B cell (primary cell): ENCODE measurements at regions not wholly inside any gene's neighbourhood (a gene's known extent, or its start where the extent isn't known, plus 50 kb on each side); places are given as distances from the start of the nearest gene placed in this dataset.

Source experiments
- ATAC-seq: fragments of 200-7000 bp; cut with Tn5 transposase; one replicate; pipeline ENCODE4 v1.10.0; 2021; ENCODE audit warnings: low read depth, mild to moderate bottlenecking, moderate number of reproducible peaks, moderate library complexity
- CTCF ChIA-PET: fragments of 350-600 bp; sonication (Branson Sonifier 250); formaldehyde crosslinking; loops from one replicate; lab custom pipeline; 2021; ENCODE audit warnings: antibody characterized with exemption, inconsistent platforms; lab: Charles Lee
- POLR2A ChIA-PET: fragments of 350-600 bp; sonication (Branson Sonifier 250); formaldehyde crosslinking; loops from one replicate; lab custom pipeline; 2021; ENCODE audit warnings: antibody characterized with exemption; lab: Charles Lee
- DNase-seq: peaks from one replicate; pipeline ENCODE4 v3.0.0; 2013
- H2AFZ ChIP-seq: 2 replicates; pipeline ENCODE4 v1.6.1; 2012; ENCODE audit warnings: mild to moderate bottlenecking, low read depth, low read length; ENCODE audit not compliant: insufficient read depth, poor library complexity, severe bottlenecking
- H3K27ac ChIP-seq, 2 donors: 1 replicate in 1 of 2; 2 replicates in 1 of 2; pipeline ENCODE4 v1.5.1; 2012 to 2013; ENCODE audit warnings: low read length in 2 of 2, mild to moderate bottlenecking in 2 of 2, moderate library complexity in 1 of 2
- H3K27me3 ChIP-seq, 4 experiments: fragments of 200-600 bp in 1 of 4; sonication (generic) in 1 of 4; replicated peaks in 1 of 4; 1 replicate in 2 of 4; 2 replicates in 2 of 4; pipeline versions ENCODE4 v1.6.1 to v1.7.0; 2013 to 2016; ENCODE audit warnings: low read length in 3 of 4, mild to moderate bottlenecking in 2 of 4, mixed read lengths in 1 of 4, moderate library complexity in 1 of 4; ENCODE audit not compliant: insufficient read depth in 4 of 4, control insufficient read depth in 3 of 4; ENCODE audit errors: control extremely low read depth in 1 of 4
- H3K36me3 ChIP-seq, 2 experiments: replicated peaks in 1 of 2; 1 replicate in 1 of 2; 2 replicates in 1 of 2; pipeline versions ENCODE4 v1.6.1 to v1.7.1; 2013; ENCODE audit warnings: low read length in 1 of 2; ENCODE audit not compliant: insufficient read depth in 2 of 2, control insufficient read depth in 1 of 2; ENCODE audit errors: control extremely low read depth in 1 of 2, extremely low read depth in 1 of 2
- H3K4me1 ChIP-seq, 2 donors: fragments of 200-600 bp in 1 of 2; sonication (generic) in 1 of 2; 1 replicate in 1 of 2; 2 replicates in 1 of 2; pipeline versions ENCODE4 v1.5.1 to v1.6.1; 2013 to 2017; ENCODE audit warnings: low read length in 2 of 2; ENCODE audit not compliant: control insufficient read depth in 2 of 2, insufficient read depth in 2 of 2
- H3K4me2 ChIP-seq: replicated peaks from 2 replicates; pipeline ENCODE3; 2012; ENCODE audit warnings: mild to moderate bottlenecking, low read depth, low read length; ENCODE audit not compliant: poor library complexity, severe bottlenecking
- H3K4me3 ChIP-seq, 5 experiments: fragments of 200-600 bp in 1 of 5; sonication (generic) in 1 of 5; 1 replicate in 3 of 5; 2 replicates in 2 of 5; pipeline versions ENCODE4 v1.5.1 to v1.7.0; 2011 to 2016; ENCODE audit warnings: low read length in 4 of 5, mild to moderate bottlenecking in 4 of 5, low read depth in 2 of 5, control low read depth in 1 of 5, moderate library complexity in 1 of 5; ENCODE audit not compliant: insufficient read depth in 1 of 5; ENCODE audit errors: control extremely low read depth in 1 of 5, extremely low read depth in 1 of 5
- H3K79me2 ChIP-seq: fragments of 200-600 bp; sonication (generic); one replicate; pipeline ENCODE4 v1.6.0; 2016; ENCODE audit warnings: low read length; ENCODE audit not compliant: control insufficient read depth, insufficient read depth
- H3K9ac ChIP-seq: fragments of 200-600 bp; sonication (generic); 2 replicates; pipeline ENCODE4 v1.6.1; 2017; ENCODE audit warnings: mild to moderate bottlenecking, low read length, moderate library complexity
- H3K9me3 ChIP-seq, 3 donors: one replicate each; pipeline versions ENCODE4 v1.6.1 to v1.7.1; 2013; ENCODE audit warnings: low read length in 2 of 3; ENCODE audit not compliant: control insufficient read depth in 2 of 3, insufficient read depth in 1 of 3; ENCODE audit errors: control extremely low read depth in 1 of 3
- H4K20me1 ChIP-seq: 2 replicates; pipeline ENCODE4 v1.6.0; 2012; ENCODE audit warnings: mild to moderate bottlenecking, low read length; ENCODE audit not compliant: insufficient read depth, control insufficient read depth, poor library complexity, severe bottlenecking
- H3K27ac Mint-ChIP-seq: one replicate; pipeline ENCODE4 v1.8.0; 2021; ENCODE audit warnings: mixed read lengths
- H3K27me3 Mint-ChIP-seq: one replicate; pipeline ENCODE4 v1.8.0; 2021; ENCODE audit warnings: mixed read lengths
- H3K4me1 Mint-ChIP-seq: one replicate; pipeline ENCODE4 v1.8.0; 2021; ENCODE audit warnings: mixed read lengths
- H3K4me3 Mint-ChIP-seq: one replicate; pipeline ENCODE4 v1.8.0; 2021; ENCODE audit warnings: mixed read lengths
- H3K9me3 Mint-ChIP-seq: one replicate; pipeline ENCODE4 v1.8.0; 2022; ENCODE audit warnings: mixed read lengths; ENCODE audit not compliant: insufficient read depth
- EZH2 ChIP-seq: IDR thresholded peaks from 2 replicates; pipeline ENCODE4 v1.6.1; 2012; ENCODE audit warnings: borderline replicate concordance, low read depth, mild to moderate bottlenecking, moderate library complexity, low read length; ENCODE audit not compliant: insufficient read depth, poor library complexity, severe bottlenecking
- WGBS: methylation state at CpG from one replicate; pipeline ENCODE4 v1.1.5; 2013; ENCODE audit warnings: missing lambda C conversion rate; ENCODE audit not compliant: insufficient coverage; 5-methylcytosine and 5-hydroxymethylcytosine counted together
- intact Hi-C: fragments of 100-400 bp; cut with micrococcal nuclease; formaldehyde crosslinking; loops from one replicate; pipeline ENCODE4 v1.10.0; 2022
- TF ChIP-seq, protein P1 (sequence below): fragments of 200-600 bp; IDR thresholded peaks from one replicate; pipeline ENCODE4 v1.8.0; 2022; ENCODE audit warnings: antibody characterized with exemption, mild to moderate bottlenecking

DNA sequence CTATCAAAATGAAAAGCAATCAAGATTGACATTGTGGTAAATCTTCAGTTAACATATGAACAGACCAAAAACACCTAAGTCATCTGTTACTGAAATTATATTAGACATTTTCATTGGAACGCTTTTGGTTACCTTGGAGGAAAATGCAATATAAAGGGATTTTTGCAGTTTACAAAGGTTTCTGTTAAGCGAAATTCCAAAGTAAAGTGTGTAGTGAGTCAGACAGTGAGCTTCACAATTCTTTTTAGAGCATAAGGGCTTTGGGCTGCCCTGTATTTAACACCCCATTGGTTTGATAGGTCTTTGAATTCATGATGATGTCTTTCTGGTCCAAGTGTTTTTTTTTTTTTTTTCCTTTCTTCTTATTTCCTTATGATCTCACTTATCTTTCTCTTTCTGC lies 462.8 kb downstream of the EDEM1 start:
- Histone ChIP-seq H3K9ac (no peak overlapping the region), H3K4me1 (no peaks in the 10 kb centered on the region), H3K4me3 (no peak overlapping the region), H3K36me3 (no peaks in the 10 kb centered on the region), H3K9me3 (peaks cover 0 to 4% (median 1%) of the 10 kb centered on the region in 3 donors), H3K79me2 (no peaks in the 10 kb centered on the region), H3K27me3 (no peaks in the 10 kb centered on the region), H3K27ac (no peak overlapping the region), H4K20me1 (no peaks in the 10 kb centered on the region), H2AFZ (no peak overlapping the region), H3K4me2 (no peak overlapping the region)
- 88% methylated on average over 1 of the region's 2 CpGs for WGBS
- no peak overlapping the region for H3K27ac Mint-ChIP-seq
- H3K4me3 Mint-ChIP-seq, result no peak overlapping the region
- H3K4me1 Mint-ChIP-seq, result no peaks in the 10 kb centered on the region
- ChIA-PET POLR2A (no interaction called here), CTCF (interaction anchor here (0.7 kb wide), 1 partner anchor 8 kb away, joined by 4 read pairs; no protein-coding TSS in a partner anchor)
- ATAC-seq (no peak), DNase-seq (no peak)
- intact Hi-C loops, result no loop called here
- TF ChIP-seq, protein P1, sequence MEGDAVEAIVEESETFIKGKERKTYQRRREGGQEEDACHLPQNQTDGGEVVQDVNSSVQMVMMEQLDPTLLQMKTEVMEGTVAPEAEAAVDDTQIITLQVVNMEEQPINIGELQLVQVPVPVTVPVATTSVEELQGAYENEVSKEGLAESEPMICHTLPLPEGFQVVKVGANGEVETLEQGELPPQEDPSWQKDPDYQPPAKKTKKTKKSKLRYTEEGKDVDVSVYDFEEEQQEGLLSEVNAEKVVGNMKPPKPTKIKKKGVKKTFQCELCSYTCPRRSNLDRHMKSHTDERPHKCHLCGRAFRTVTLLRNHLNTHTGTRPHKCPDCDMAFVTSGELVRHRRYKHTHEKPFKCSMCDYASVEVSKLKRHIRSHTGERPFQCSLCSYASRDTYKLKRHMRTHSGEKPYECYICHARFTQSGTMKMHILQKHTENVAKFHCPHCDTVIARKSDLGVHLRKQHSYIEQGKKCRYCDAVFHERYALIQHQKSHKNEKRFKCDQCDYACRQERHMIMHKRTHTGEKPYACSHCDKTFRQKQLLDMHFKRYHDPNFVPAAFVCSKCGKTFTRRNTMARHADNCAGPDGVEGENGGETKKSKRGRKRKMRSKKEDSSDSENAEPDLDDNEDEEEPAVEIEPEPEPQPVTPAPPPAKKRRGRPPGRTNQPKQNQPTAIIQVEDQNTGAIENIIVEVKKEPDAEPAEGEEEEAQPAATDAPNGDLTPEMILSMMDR, result no peak
- no peak for TF ChIP-seq EZH2
- H3K27me3 Mint-ChIP-seq, result no peaks in the 10 kb centered on the region
- H3K9me3 Mint-ChIP-seq, result no peaks in the 10 kb centered on the region

DNA sequence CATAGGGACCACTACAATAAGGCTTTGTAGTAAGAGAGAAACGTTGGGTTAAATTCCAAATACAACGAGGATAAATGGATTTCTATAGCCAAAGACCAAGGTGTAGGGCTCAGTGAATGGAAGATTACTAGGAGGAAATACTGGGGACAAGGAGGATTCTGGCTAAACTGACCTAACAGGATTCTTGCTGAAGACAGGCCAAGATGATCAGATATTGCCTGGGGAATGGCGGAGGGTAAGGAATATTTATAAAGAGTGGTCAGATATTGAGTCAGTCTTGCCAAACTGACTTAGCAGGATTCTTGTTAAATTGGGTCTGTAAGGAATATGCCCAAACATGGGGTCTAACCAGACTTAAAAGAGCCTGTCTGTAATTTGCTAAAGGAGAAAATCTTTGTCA lies 463.8 kb downstream of the EDEM1 start:
- Mint-ChIP-seq H3K4me3 (no peak overlapping the region), H3K27me3 (no peaks in the 10 kb centered on the region), H3K9me3 (no peaks in the 10 kb centered on the region), H3K4me1 (no peaks in the 10 kb centered on the region), H3K27ac (no peak overlapping the region)
- TF ChIP-seq, protein P1, result no peak
- TF ChIP-seq EZH2, result no peak
- WGBS, result 79% methylated on average over 3 of the region's 3 CpGs
- no peak overlapping the region for H3K27ac ChIP-seq
- H3K27me3 ChIP-seq, result no peaks in the 10 kb centered on the region
- peaks cover 0 to 4% (median 1%) of the 10 kb centered on the region in 3 donors for H3K9me3 ChIP-seq
- no peaks in the 10 kb centered on the region for H3K4me1 ChIP-seq
- no peak overlapping the region for H2AFZ ChIP-seq
- H3K4me3 ChIP-seq, result no peak overlapping the region
- no peaks in the 10 kb centered on the region for H3K36me3 ChIP-seq
- ChIA-PET CTCF (no interaction called here), POLR2A (no interaction called here)
- ATAC-seq (no peak), DNase-seq (no peak)
- H3K4me2 ChIP-seq, result no peak overlapping the region
- intact Hi-C loops, result no loop called here
- no peaks in the 10 kb centered on the region for H4K20me1 ChIP-seq
- no peaks in the 10 kb centered on the region for H3K79me2 ChIP-seq
- H3K9ac ChIP-seq, result no peak overlapping the region
